ENCODE measurements at regions not wholly inside any gene's neighbourhood (a gene's known extent, or its start where the extent isn't known, plus 50 kb on each side); places are given as distances from the start of the nearest gene placed in this dataset.

GRCh38 chr18:40341701-40342100 is 1613.3 kb upstream of the PIK3C3 start:
- CTCF ChIA-PET, result no interaction called here
- no TSS peak for BruUV-seq (replicated peaks)
- no peak overlapping the region for H3K9ac ChIP-seq (ENCODE audit: control insufficient read depth, insufficient read depth, low read length)
- H4K20me1 ChIP-seq (ENCODE audit: control insufficient read depth, insufficient read depth), result no peaks in the 10 kb centered on the region
- no peak overlapping the region for H2AFZ ChIP-seq (ENCODE audit: control insufficient read depth, low read depth, low read length)
- no peak overlapping the region for H3K4me2 ChIP-seq (ENCODE audit: control insufficient read depth, insufficient read depth)
- SMC1A ChIA-PET (ENCODE audit: uncharacterized antibody, unreplicated experiment), result interaction anchor here (0.6 kb wide), 1 partner anchor 510 kb away, joined by 4 read pairs; no protein-coding TSS in a partner anchor
- WGBS (ENCODE audit: insufficient coverage, insufficient replicate concordance, low lambda C conversion rate, missing lambda C conversion rate), result 19% methylated on average over 3 of the region's 3 CpGs
- H3K27ac ChIP-seq (ENCODE audit: control insufficient read depth, insufficient read depth), result no peak overlapping the region
- no peaks in the 10 kb centered on the region for H3K4me1 ChIP-seq (ENCODE audit: control insufficient read depth, insufficient read depth, low read length)
- ATAC-seq (no peak), FAIRE-seq (no peak), DNase-seq (ENCODE audit: low read depth, low spot score) (no peak)
- POLR2A ChIA-PET, result no interaction called here
- intact Hi-C loops (cut with micrococcal nuclease; ENCODE audit: unreplicated experiment), result no loop called here
- no peaks in the 10 kb centered on the region for H3K79me2 ChIP-seq (ENCODE audit: control insufficient read depth, insufficient read depth, low read length)
- RAD21 ChIA-PET (ENCODE audit: unreplicated experiment), result no interaction called here
- no peaks in the 10 kb centered on the region for H3K9me3 ChIP-seq (replicated peaks; ENCODE audit: control insufficient read depth, insufficient read depth, low read length)
- no peak overlapping the region for H3K4me3 ChIP-seq
- H3K27me3 ChIP-seq (replicated peaks in 1 of 2; ENCODE audit: control insufficient read depth in 2 of 2, insufficient read depth in 2 of 2, low read length in 1 of 2), result no peaks in the 10 kb centered on the region
- TF ChIP-seq, protein P1, sequence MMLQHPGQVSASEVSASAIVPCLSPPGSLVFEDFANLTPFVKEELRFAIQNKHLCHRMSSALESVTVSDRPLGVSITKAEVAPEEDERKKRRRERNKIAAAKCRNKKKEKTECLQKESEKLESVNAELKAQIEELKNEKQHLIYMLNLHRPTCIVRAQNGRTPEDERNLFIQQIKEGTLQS (IDR thresholded peaks at IDR 0.05; ENCODE audit: borderline replicate concordance, extremely low read depth, low read depth, low read length), result no peak
- no peak for TF ChIP-seq DPF2 (IDR thresholded peaks at IDR 0.05)
- TF ChIP-seq RELA (IDR thresholded peaks at IDR 0.05; ENCODE audit: borderline replicate concordance, partially characterized antibody), result no peak
- TF ChIP-seq POLR2AphosphoS5 (IDR thresholded peaks at IDR 0.05; ENCODE audit: low read length), result no peak
- TF ChIP-seq, protein P2, sequence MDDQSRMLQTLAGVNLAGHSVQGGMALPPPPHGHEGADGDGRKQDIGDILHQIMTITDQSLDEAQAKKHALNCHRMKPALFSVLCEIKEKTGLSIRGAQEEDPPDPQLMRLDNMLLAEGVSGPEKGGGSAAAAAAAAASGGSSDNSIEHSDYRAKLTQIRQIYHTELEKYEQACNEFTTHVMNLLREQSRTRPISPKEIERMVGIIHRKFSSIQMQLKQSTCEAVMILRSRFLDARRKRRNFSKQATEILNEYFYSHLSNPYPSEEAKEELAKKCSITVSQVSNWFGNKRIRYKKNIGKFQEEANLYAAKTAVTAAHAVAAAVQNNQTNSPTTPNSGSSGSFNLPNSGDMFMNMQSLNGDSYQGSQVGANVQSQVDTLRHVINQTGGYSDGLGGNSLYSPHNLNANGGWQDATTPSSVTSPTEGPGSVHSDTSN (IDR thresholded peaks at IDR 0.05; ENCODE audit: insufficient replicate concordance, low read depth, low read length), result no peak
- no peak for TF ChIP-seq MEF2B (IDR thresholded peaks at IDR 0.05; ENCODE audit: partially characterized antibody, poor library complexity, severe bottlenecking)
- no peak for TF ChIP-seq RB1 (IDR thresholded peaks at IDR 0.05; ENCODE audit: borderline replicate concordance)
- no peak for TF ChIP-seq SMARCA5 (IDR thresholded peaks at IDR 0.05)
- TF ChIP-seq EGR1 (IDR thresholded peaks at IDR 0.05; ENCODE audit: borderline replicate concordance in 1 of 2, low read depth in 2 of 2, low read length in 2 of 2), result no peak
- TF ChIP-seq WRNIP1 (IDR thresholded peaks at IDR 0.05; ENCODE audit: borderline replicate concordance, low read depth, low read length), result no peak
- no peak for TF ChIP-seq NR2C2 (IDR thresholded peaks at IDR 0.05; ENCODE audit: borderline replicate concordance, control insufficient read depth, insufficient read length, low read depth)
- no peak for TF ChIP-seq PML (IDR thresholded peaks at IDR 0.05; ENCODE audit: low read length)
- TF ChIP-seq NFXL1 (IDR thresholded peaks at IDR 0.05; ENCODE audit: borderline replicate concordance), result no peak
- no peak for TF ChIP-seq KAT2A (conservative IDR thresholded peaks at IDR 0.05; ENCODE audit: control insufficient read depth, low read depth, low read length)
- in situ Hi-C loops (cut with MboI), result no loop called here
- no peaks in the 10 kb centered on the region for H3K36me3 ChIP-seq (ENCODE audit: control insufficient read depth in 2 of 2, insufficient read depth in 2 of 2, low read length in 1 of 2)

Data from GM12878 (cell line).